Esophagus muscularis mucosa (tissue), 3 donors: ENCODE measurements at regions not wholly inside any gene's neighbourhood (a gene's known extent, or its start where the extent isn't known, plus 50 kb on each side); places are given as distances from the start of the nearest gene placed in this dataset.

Experiments used
- POLR2A ChIP-seq: fragments of 450-650 bp; IDR thresholded peaks from one replicate; pipeline ENCODE4 v1.6.1; 2017; ENCODE audit warnings: antibody characterized with exemption, moderate library complexity, mild to moderate bottlenecking, low read depth
- POLR2AphosphoS5 ChIP-seq, 2 donors: sonication (generic); formaldehyde crosslinking; IDR thresholded peaks; one replicate each; pipeline ENCODE4 v1.6.1; 2017; ENCODE audit warnings: antibody characterized with exemption in 2 of 2
- TF ChIP-seq, protein P1 (sequence below), 3 experiments: fragments of 200-600 bp in 2 of 3; fragments of 450-650 bp in 1 of 3; sonication (generic) in 2 of 3; IDR thresholded peaks; one replicate each; pipeline ENCODE4 v1.5.1; 2017 to 2019; ENCODE audit warnings: antibody characterized with exemption in 3 of 3, mild to moderate bottlenecking in 2 of 3, moderate library complexity in 1 of 3

DNA sequence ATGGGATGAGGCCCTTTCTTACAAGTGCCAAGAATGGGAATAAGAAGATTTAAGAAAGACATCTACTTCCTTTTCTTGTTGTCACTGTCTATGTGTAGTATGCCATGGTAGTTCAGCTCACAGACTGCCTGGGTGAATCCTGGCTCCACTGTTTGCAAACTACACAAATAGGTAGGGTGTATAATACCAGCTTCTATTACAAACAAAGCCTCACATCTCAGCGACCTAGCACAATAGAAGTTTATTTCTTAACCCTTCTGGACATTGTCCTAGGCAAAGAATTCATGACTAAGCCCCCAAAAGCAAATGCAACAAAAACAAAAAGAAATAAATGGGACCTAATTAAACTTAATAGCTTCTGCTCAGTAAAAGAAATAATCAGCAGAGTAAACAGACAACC is 74.5 kb downstream of the LINC00237 start:
- TF ChIP-seq, protein P1, sequence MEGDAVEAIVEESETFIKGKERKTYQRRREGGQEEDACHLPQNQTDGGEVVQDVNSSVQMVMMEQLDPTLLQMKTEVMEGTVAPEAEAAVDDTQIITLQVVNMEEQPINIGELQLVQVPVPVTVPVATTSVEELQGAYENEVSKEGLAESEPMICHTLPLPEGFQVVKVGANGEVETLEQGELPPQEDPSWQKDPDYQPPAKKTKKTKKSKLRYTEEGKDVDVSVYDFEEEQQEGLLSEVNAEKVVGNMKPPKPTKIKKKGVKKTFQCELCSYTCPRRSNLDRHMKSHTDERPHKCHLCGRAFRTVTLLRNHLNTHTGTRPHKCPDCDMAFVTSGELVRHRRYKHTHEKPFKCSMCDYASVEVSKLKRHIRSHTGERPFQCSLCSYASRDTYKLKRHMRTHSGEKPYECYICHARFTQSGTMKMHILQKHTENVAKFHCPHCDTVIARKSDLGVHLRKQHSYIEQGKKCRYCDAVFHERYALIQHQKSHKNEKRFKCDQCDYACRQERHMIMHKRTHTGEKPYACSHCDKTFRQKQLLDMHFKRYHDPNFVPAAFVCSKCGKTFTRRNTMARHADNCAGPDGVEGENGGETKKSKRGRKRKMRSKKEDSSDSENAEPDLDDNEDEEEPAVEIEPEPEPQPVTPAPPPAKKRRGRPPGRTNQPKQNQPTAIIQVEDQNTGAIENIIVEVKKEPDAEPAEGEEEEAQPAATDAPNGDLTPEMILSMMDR (IDR thresholded peaks at IDR 0.05), result no peak
- no peak for TF ChIP-seq POLR2AphosphoS5 (IDR thresholded peaks at IDR 0.05)
- TF ChIP-seq POLR2A, result no peak
